Fibroblast of skin of left quadriceps (primary cell): ENCODE measurements at regions not wholly inside any gene's neighbourhood (a gene's known extent, or its start where the extent isn't known, plus 50 kb on each side); places are given as distances from the start of the nearest gene placed in this dataset.
"Not testable (repeated sequence)": the region's sequence is repeated elsewhere in the genome, so short reads cannot be mapped to it uniquely, and the experiment has no call there.

ENCODE experiments used
- DNase-seq, 2 experiments: peaks; one replicate each; pipeline ENCODE4 v3.0.0-alpha.2; 2013; ENCODE audit warnings: low read depth in 2 of 2

DNA sequence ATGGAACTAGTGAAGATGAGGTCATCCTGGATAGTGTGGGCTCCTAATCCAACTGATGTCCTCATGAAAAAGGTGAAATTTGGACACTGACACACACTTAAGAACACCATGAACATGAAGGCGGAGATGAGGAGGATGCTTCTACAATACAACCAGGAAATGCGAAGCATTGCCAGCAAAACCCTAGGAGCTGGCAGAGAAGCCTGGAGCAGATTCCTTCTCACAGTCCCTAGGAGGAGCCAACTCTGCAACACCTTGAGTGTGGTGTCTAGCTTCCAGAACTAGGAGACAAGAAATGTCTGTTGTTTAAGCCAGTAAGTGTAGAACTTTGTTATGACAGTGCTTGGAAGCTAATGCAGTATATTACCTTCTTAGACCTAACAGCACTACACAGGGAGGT is 191.9 kb upstream of the PWP1 start:
- no peak for DNase-seq

DNA sequence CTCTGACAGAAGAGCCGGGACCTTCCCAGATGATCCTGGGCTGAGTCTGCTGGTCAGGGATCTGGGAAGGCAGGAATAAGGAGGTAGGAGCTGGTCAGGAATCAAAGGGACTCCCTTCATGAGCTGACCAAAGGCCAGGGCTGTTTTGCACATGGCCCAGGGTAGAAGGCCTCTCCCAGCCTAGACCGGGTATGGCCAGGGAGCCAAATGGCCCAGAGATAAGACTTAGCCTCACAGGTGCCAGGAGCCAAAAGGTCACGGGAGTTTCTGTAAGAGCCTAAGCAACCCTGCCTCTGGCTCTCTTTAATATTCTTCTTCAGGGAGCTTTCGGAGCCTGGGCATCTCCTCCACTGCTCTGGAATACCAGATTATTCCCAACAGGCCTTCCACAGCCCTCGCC is 191.3 kb upstream of the PWP1 start:
- DNase-seq = no peak

DNA sequence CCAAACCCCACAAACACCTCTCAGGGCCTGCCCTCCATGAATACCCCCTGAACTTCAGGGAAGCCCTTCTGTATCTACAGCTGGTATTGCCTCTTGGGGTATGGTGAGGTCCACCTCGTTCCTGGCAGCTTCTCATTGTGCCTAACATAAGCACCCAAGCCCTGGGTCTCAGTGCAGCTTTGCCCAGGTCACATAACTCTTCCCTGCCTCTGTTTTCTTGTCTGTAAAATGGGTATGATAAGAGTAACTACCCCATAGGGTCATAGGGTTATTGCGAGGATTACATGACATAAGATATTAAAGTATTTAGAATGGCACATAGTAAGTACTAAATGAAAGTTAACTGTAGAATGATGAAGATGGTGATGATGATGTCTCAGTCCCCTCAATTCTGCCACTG is 190.0 kb upstream of the PWP1 start:
- DNase-seq = no peak

DNA sequence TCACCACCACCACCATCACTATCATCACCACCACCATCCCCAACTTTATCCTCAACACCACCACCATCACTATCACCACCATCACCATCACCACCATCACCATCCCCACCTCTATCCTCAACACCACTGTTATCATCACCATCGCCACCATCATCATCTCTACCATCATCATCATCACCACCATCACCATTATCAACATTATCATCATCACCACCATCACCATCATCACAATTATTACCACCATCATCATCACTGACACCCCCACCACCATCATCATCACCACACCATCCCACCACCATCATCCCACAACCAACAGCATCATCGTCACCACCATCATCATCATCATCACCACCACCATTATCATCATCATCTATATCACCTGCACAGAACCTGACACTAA is 188.4 kb upstream of the PWP1 start:
- no peak for DNase-seq

DNA sequence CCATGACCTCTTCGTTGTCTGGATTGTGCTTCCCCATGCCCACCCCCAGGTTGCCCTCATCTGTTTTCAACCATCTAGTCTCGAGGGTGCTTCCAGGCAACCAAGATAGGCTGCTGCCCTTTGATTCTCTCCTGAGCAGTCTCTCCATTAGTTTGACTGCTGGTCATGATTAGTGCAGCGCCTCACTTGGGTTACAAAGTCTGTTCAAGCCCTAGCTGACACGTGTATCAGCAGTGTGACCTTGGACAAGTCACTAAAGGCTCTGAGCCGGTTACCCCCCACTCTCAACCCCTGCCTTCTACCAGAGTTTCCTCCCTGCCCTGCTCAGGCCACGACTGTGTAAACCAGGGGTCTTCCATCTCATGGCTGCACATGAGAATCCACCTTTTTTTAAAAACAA is 185.3 kb upstream of the PWP1 start:
- DNase-seq = no peak

DNA sequence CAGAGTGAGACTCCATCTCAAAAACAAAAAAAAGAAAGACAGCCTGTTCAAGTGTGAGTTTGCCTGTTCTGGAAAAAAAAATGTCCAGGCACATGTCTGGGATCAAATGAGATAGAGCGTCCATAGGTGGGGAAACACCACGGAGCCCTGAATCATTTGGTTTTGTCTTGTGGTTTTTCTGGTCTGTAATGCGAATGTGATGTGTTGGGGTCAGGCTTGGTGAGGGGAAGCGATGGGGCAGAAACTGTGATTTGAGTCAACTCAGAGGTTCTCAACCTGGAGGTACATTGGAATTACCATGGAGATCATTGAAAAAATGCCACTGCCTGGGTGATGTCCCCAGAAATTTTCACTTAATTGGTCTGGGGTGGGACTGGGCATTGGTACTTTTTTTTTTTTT is 183.9 kb upstream of the PWP1 start:
- DNase-seq = no peak

DNA sequence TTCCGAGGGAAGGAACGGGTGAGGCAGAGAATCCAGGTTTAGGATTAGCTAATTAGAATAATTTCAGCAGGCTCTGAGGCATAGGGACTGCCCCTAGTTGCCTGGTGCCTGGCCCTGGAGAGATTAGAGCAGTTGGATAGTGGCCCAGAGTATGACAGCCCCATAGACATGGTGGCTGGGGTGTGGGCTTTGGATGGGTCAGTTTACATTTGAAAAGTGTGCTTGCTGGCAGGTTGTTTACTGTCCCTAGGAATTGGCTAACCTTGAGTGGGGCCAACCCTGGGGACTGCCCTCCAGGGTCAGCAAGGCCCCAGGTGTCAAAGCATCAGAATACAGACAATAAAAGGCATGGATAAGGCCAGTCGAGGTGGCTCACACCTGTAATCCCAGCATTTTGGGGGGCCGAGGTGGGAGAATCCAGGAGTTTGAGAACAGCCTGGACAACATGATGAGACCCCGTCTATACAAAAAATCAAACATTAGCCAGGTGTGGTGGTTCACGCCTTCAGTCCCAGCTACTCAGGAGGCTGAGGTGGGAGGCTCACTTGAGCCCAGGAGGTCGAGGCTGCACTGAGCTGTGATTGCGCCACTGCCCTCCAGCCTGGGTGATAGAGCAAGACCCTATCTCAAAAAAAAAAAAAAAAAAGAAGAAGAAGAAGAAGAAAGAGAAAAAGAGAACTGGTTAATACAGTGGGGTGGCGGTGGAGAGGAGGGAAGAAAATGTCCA is 182.3 kb upstream of the PWP1 start:
- DNase-seq = no peak

DNA sequence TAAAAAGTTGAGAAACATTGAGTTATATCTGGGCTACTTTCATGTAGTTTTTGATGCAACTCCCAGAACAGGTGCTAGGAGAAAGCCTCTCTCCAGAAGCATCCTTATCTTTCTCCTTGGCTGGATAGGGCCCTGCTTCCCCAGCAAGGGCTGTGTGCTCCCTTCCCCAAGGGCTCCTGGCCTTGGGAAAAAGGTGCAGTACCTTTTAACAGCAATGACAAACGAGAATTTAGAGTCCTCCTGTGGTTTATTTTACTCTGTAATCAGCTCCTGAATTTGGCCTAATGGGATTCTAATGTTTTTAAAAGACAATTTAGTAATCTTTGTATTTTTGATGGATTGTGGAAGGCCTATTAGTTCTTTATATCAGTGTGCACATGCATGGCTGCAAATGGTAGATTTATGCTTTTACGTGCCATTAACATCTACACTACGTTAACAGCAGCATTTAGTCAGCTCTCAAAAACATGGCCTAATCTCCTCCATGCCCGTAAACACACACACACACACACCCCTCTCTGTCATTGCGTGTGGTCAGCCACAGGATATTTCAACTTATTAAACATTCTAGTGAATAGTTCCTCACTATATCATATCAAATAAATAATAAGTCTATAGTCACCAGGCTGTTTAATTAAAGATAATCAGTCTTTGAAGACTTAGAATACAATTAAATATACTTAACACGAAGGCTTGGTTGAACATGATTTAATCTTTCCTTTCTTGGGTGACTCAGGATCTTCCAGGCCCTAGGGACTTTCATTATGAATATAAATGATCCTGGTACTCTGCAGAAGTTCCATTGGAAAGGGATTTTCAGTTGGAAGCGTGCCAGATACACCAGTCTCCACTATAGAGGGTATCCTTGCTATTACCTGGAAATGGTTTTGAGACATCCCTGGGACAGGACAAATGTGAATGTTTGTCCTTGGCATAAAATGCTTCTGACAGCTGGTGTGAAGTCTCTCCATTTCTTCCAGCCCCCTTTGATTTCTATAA is 181.4 kb upstream of the PWP1 start:
- DNase-seq = no peak

DNA sequence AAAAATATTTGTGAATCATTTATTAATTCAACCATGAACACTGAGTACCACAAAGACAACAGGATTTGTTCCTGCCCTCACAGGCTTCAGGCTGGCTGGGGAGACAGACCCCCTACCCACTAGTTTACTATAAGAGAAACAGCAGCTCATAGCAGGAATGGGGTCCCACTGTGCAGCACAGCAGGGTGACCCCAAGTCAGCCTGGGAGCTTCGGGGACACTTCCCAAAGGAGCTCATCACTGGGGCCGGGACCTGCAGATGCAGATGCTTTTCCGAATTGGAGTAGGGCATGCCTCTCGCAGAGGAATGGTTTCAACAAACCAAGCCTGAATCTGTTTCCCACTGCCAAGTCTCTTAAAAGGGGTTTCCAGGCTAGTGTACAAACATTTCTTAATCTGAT is 176.2 kb upstream of the PWP1 start:
- DNase-seq = no peak

DNA sequence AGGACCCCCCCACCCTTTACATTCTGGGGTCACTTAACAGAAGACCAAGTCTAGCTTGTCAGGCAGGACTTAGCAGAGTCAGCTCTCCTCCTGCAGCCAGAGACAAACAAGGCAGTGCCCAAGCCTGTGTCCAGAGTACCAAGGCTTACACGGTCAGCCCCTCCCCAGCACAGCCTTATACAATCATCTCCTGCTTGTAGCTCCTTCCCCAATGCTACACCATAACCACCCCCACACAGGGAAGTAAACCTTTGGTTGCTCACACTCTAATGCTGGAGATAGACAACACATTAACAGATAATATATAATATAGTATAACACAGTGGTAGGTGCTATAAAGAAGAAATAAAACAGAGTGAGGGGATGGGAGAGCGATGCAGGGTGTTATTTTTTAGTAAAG is 175.4 kb upstream of the PWP1 start:
- DNase-seq = no peak

DNA sequence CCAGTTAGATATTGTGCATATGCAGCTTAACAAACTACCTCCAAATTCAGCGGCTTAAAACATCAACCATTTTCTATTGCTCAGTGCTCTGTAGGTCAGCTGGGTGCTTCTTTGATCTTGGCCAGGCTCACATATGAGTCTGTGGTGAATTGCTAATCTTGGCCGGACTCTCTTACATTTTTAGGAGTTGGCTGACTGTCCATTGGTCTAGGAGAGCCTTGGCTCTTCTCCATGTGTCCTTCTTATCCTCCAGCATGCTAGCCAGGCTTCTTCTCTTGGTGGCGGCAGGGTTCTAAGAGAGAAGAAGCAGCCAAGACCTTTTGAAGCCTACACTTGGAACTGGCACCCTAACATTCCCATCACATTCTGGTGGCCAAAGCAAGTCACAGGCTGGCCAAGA is 174.3 kb upstream of the PWP1 start:
- DNase-seq = no peak

DNA sequence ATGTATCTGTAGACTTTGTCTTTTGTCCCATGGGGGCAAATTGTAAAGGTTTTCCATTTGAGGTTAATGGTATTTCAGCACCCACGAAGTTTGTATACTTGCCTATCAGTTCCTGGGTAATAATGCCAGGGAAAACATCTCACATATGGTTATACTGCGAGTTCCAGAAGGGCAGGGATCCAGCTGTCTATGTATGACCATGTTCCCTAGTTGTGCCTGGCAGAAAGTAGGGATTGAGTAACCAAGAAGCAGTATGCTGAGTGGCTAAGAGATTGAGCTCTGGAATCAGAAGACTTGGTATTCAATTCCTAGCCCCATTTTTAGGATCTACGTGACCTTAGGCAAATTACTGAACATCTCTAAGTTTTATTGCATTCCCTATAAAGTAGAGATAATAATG is 173.2 kb upstream of the PWP1 start:
- DNase-seq = no peak

DNA sequence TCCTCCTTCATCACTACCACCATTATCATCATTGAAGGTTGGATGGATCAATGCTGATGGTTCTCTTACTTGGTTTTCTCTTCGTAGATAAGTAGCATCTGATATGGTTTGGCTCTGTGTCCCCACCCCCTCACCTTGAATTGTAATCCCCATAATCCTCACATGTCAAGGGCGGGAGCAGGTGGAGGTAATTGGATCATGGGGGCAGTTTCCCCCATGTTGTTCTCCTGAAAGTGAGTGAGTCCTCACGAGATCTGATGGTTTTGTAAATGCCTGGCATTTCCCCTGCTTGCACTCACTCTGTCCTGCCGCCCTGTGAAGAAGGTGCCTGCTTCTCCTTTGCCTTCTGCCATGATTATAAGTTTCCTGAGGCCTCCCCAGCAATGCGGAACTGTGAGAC is 172.4 kb upstream of the PWP1 start:
- no peak for DNase-seq

DNA sequence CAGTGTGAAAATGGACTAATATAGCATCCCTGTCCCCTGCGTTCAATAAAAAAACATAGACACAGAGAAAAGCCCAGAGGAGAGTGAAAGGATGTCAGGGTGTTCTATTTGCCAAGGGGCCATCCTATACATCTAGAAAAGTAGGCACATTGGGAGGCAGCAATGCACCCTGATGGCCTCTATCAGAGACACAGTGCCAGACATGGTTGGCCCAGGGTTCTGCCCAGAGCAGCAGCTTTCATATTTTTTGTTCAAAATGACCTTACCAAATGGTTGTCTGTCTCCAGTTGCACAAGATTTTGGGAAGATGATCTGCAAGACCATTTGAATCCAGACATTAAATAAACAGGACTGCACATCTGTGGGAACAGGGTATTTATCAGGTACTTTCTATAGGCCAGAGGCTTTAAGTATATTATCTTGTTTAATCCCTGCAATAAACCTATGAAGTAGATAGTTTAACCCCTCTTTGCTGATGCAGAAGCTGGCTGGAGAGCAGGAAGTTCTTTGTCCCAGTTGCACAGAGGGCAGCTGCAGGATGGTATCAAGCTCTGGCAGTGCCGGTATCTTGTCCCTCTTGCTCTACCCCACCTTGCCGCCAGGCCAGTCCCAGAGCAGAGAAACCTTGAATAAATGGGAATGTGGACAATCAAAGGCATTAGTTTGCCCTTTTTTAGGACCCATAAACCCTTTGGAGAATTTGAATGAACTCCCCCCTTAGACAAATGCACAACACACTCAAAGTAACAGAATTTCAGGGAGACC is 171.8 kb upstream of the PWP1 start:
- DNase-seq = no peak

DNA sequence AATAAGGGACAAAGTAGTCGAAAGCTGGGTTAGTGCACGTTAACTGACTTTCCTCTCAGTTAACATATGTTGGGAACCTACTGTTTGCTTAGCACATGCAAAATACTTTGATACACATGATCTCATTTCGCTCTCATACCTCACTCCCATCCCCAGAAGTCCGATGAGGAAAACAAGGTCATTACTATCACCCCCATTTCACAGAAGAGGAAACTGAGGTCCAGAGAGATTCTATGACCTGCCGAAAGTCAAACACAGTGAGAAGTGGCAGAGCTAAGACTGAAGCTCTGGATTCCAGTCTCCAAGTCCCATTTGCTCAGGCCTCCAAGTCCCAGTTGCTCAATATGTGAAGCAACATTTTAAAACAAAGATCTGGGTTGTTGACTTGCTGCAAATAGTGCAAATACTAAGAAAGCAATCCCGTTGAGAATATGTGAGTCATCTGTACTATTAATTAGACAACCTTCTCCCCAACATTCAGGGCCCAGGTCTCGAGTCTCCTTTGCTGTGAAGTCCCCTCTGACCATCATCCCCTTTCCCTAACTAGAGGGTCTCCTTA is 170.6 kb upstream of the PWP1 start:
- peak; percentile 44 to 46 for DNase-seq

DNA sequence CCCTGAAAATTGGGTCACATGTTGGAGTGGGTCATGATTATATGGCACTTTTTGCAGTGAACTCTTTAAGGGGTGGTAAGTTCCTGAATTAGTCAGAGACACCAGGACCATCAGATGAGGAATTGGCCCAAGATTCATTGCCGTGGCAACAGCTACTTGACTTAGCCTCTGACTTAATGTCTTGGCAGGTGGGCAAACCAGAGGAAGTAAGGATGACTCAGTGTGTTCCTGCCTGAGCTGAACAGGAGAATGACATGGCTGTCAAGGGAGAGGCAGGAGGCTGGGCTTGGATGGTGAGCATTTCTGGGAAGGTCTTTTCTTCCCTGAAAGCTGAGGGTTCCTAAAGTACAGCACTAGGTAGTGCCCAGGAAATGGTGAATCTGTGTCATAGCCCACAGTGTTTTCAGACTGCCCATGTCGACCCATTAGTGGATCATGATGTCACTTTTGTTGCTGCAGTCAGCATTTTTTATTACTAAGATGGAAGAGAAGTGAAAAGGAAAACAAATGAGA is 170.1 kb upstream of the PWP1 start:
- peak; percentile 73 to 75 for DNase-seq

DNA sequence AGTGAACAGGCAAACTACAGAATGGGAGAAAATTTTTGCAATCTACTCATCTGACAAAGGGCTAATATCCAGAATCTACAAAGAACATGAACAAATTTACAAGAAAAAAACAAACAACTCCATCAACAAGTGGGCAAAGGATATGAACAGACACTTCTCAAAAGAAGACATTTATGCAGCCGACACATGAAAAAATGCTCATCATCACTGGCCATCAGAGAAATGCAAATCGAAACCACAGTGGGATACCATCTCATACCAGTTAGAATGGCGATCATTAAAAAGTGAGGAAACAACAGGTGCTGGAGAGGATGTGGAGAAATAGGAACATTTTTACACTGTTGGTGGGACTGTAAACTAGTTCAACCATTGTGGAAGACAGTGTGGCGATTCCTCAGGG is 167.8 kb upstream of the PWP1 start:
- DNase-seq = not testable (repeated sequence)

DNA sequence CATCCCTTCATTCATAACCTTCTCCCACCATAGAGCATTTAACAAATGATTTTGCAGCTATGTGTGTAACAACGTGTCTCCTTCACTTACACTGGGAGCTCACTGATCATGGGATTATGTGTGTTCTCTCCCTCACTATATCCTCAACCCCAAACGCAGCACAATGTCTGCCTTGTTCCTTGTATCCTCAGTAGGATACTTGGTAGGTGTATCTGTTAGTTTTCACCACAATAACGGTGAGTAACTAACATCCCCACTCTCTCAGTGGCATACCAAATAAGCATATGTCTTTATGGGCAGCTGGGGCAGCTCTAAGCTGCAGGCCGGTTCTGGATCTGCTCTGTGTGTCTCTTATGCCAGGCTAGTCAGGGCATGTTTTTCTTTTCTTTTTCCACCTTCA is 166.7 kb upstream of the PWP1 start:
- DNase-seq = no peak

DNA sequence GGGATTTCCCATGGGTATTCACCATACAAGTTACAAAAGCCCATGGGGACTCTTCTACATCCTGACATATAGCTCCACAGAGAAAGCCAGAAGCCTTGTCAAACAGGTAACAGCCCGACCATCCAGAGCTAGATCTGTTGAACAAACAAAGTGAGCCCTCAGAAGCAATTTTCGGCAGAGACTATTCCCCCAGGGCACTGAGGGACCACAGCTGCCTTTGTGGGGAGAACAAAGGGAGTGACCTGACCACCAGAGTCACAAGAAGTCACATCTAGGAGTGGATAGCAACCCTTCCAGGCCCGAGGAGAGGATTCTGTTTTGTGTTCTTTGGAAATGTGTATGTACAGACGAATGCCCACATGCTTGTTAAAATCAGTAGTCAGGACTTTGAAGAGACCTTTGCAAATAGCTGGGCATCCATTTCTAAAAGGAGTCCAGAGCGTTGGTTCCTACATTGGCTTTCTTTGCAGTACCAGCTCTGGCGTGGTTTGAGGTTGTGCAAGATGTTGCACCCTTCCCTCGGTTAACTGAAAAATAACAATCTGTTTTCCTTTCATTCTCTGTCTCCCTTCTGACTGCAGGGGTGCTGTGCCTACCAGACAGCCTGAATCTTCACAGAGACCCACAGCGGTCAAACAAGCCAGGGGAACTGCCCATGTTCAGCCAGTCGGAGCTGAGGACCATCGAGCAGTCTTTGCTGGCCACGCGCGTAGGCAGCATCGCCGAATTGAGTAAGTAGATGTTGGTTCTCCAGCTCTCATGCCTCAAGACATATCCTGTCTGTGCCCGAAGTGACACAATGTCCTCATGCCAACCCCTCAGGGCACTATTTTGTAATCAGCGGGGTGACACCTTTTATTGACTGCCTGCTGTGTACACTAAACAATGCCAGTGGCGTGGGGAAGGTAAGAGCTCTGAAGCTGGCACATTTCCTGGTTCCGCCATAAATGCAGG is 165.4 kb upstream of the PWP1 start:
- DNase-seq = no peak

DNA sequence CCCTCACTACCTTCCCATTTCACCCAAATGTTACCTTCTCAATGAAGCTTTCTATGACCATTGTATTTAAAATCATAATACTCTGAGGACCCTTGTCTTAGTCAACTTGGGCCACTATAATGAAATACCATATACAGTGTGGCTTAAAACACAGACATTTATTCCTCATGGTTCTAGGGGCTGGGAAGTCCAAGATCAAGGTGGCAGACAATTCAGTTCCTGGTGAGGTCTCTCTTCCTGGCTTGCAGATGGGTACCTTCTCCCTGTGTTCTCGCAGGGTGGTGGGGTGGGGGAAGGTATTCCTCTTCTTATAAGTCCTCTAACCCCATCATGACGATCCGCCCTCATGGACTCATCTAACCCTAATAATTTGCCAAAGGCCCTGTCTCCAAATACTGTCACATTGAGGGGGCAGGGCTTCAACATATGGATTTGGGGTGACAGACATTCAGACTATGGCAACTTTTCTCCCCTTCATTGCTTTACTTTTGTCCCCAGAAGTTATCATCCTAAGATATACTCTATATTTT is 163.7 kb upstream of the PWP1 start:
- DNase-seq = no peak
